GM21515 (cell line): ENCODE measurements at regions not wholly inside any gene's neighbourhood (a gene's known extent, or its start where the extent isn't known, plus 50 kb on each side); places are given as distances from the start of the nearest gene placed in this dataset.

Experiments
- ATAC-seq: cut with Tn5 transposase; IDR thresholded peaks from one replicate; pipeline ENCODE4 v1.9.1; 2021; ENCODE audit not compliant: unreplicated experiment

GRCh38 chr1:214923278-214923915, 159.1 kb upstream of the KCNK2 start:
- ATAC-seq, result peak; percentile 46

GRCh38 chr1:214927796-214928195, 154.7 kb upstream of the KCNK2 start:
- ATAC-seq, result no peak

GRCh38 chr1:214928574-214928973, 154.0 kb upstream of the KCNK2 start:
- ATAC-seq, result no peak

GRCh38 chr1:214933375-214933774, 149.2 kb upstream of the KCNK2 start:
- ATAC-seq, result no peak

GRCh38 chr1:214934045-214934444, 148.5 kb upstream of the KCNK2 start:
- no peak for ATAC-seq

- ATAC-seq, result no peak
Measured at GRCh38 chr1:214935258-214935657, 147.3 kb upstream of the KCNK2 start.

- no peak for ATAC-seq
Measured at GRCh38 chr1:214939180-214939579, 143.4 kb upstream of the KCNK2 start.

GRCh38 chr1:214941061-214941460, 141.5 kb upstream of the KCNK2 start:
- no peak for ATAC-seq

- ATAC-seq, result no peak
Measured at GRCh38 chr1:214943054-214943453, 139.5 kb upstream of the KCNK2 start.

GRCh38 chr1:214946615-214947014, 135.9 kb upstream of the KCNK2 start:
- no peak for ATAC-seq

- ATAC-seq, result no peak
Measured at GRCh38 chr1:214952648-214953047, 129.9 kb upstream of the KCNK2 start.

GRCh38 chr1:214953901-214954616, 128.5 kb upstream of the KCNK2 start:
- no peak for ATAC-seq

- ATAC-seq, result no peak
Measured at GRCh38 chr1:214954617-214954949, 128.0 kb upstream of the KCNK2 start.

GRCh38 chr1:214957330-214958137, 125.0 kb upstream of the KCNK2 start:
- no peak for ATAC-seq

- ATAC-seq, result no peak
Measured at GRCh38 chr1:214958486-214958885, 124.1 kb upstream of the KCNK2 start.

- no peak for ATAC-seq
Measured at GRCh38 chr1:214966346-214966745, 116.2 kb upstream of the KCNK2 start.

- no peak for ATAC-seq
Measured at GRCh38 chr1:214967865-214968575, 114.5 kb upstream of the KCNK2 start.

GRCh38 chr1:214970016-214970415, 112.5 kb upstream of the KCNK2 start:
- no peak for ATAC-seq

GRCh38 chr1:214971071-214971470, 111.5 kb upstream of the KCNK2 start:
- no peak for ATAC-seq

- no peak for ATAC-seq
Measured at GRCh38 chr1:214974002-214974401, 108.5 kb upstream of the KCNK2 start.

- no peak for ATAC-seq
Measured at GRCh38 chr1:214976665-214977064, 105.9 kb upstream of the KCNK2 start.
